Left lung (tissue), 4 donors: ENCODE measurements at regions not wholly inside any gene's neighbourhood (a gene's known extent, or its start where the extent isn't known, plus 50 kb on each side); places are given as distances from the start of the nearest gene placed in this dataset.
"Not testable (repeated sequence)": the region's sequence is repeated elsewhere in the genome, so short reads cannot be mapped to it uniquely, and the experiment has no call there.

ENCODE experiments used
- ATAC-seq: fragments of 200-7000 bp; cut with Tn5 transposase; one replicate; pipeline ENCODE4 v1.9.1; 2020; ENCODE audit warnings: moderate library complexity
- DNase-seq, 4 donors: peaks; one replicate each; pipeline ENCODE4 v3.0.0-alpha.2; 2013 to 2020
- H3K27ac ChIP-seq, 2 donors: fragments of 200-600 bp; sonication (generic) in 1 of 2; one replicate each; pipeline versions ENCODE4 v1.5.0 to v1.8.0; 2020 to 2021
- H3K27me3 ChIP-seq, 2 donors: fragments of 200-600 bp; sonication (generic) in 1 of 2; one replicate each; pipeline versions ENCODE4 v1.5.0 to v1.8.0; 2020 to 2021
- H3K36me3 ChIP-seq, 2 donors: fragments of 200-600 bp; sonication (generic) in 1 of 2; one replicate each; pipeline versions ENCODE4 v1.5.0 to v1.8.0; 2020 to 2021
- H3K4me1 ChIP-seq, 2 donors: fragments of 200-600 bp; one replicate each; pipeline ENCODE4 v1.8.0; 2021
- H3K4me3 ChIP-seq, 2 donors: fragments of 200-600 bp; sonication (generic) in 1 of 2; one replicate each; pipeline versions ENCODE4 v1.5.0 to v1.8.0; 2020 to 2021; ENCODE audit warnings: mild to moderate bottlenecking in 1 of 2
- H3K9me3 ChIP-seq, 2 donors: fragments of 200-600 bp; sonication (generic) in 1 of 2; one replicate each; pipeline versions ENCODE4 v1.5.0 to v1.8.0; 2020 to 2021
- CTCF ChIP-seq, 2 donors: fragments of 200-600 bp; sonication (generic) in 1 of 2; IDR thresholded peaks; one replicate each; pipeline versions ENCODE4 v1.5.0 to v1.8.0; 2021; ENCODE audit warnings: antibody characterized with exemption in 2 of 2
- intact Hi-C, 2 donors: fragments of 100-400 bp; cut with DNase I; formaldehyde crosslinking; loops; one replicate each; pipeline versions ENCODE4 v1.11.2 to v1.14.2; 2022
- donor health status: DM: no; HTN: yes; CAD: no.
- donor health status: DM: no; HTN: no; CAD: no.

- no peak for DNase-seq
- H3K9me3 ChIP-seq: peaks cover 0 to 4% of the 10 kb centered on the region in 2 donors
- H3K27ac ChIP-seq: no peak overlapping the region
- H3K4me3 ChIP-seq: no peak overlapping the region
- H3K4me1 ChIP-seq: no peaks in the 10 kb centered on the region
- H3K27me3 ChIP-seq: no peaks in the 10 kb centered on the region
- no peak for TF ChIP-seq CTCF (IDR thresholded peaks at IDR 0.05)
- ATAC-seq: no peak
- intact Hi-C loops: no loop called here
- no peaks in the 10 kb centered on the region for H3K36me3 ChIP-seq
Observed at GRCh38 chr16:66020046-66020445, 346.4 kb upstream of the CDH5 start.

GRCh38 chr16:66019502-66019901, 347.0 kb upstream of the CDH5 start:
- H3K4me3 ChIP-seq, H3K36me3 ChIP-seq, H3K27ac ChIP-seq, H3K4me1 ChIP-seq, H3K9me3 ChIP-seq, ATAC-seq, H3K27me3 ChIP-seq, intact Hi-C loops, DNase-seq: not testable (repeated sequence)

- Histone ChIP-seq H3K36me3 (no peaks in the 10 kb centered on the region), H3K27ac (no peak overlapping the region), H3K9me3 (no peaks in the 10 kb centered on the region), H3K27me3 (no peaks in the 10 kb centered on the region), H3K4me1 (no peaks in the 10 kb centered on the region), H3K4me3 (no peak overlapping the region)
- intact Hi-C loops: no loop called here
- ATAC-seq (no peak), DNase-seq (no peak)
- TF ChIP-seq CTCF (IDR thresholded peaks at IDR 0.05): no peak
Observed at GRCh38 chr16:66014221-66014620, 352.3 kb upstream of the CDH5 start.

- Histone ChIP-seq H3K4me1 (no peaks in the 10 kb centered on the region), H3K9me3 (no peaks in the 10 kb centered on the region), H3K27me3 (no peaks in the 10 kb centered on the region), H3K27ac (no peak overlapping the region), H3K36me3 (no peaks in the 10 kb centered on the region), H3K4me3 (no peak overlapping the region)
- TF ChIP-seq CTCF (IDR thresholded peaks at IDR 0.05): no peak
- DNase-seq: no peak
- intact Hi-C loops: no loop called here
- ATAC-seq: no peak
Observed at GRCh38 chr16:66013486-66013885, 353.0 kb upstream of the CDH5 start.

GRCh38 chr16:66008136-66008535, 358.4 kb upstream of the CDH5 start:
- Histone ChIP-seq H3K27me3 (no peaks in the 10 kb centered on the region), H3K27ac (peak overlapping the region in 1 of 2 donors; percentile 53), H3K4me3 (no peak overlapping the region), H3K4me1 (no peaks in the 10 kb centered on the region), H3K36me3 (no peaks in the 10 kb centered on the region), H3K9me3 (no peaks in the 10 kb centered on the region)
- DNase-seq (no peak), ATAC-seq (no peak)
- intact Hi-C loops: no loop called here
- TF ChIP-seq CTCF (IDR thresholded peaks at IDR 0.05): no peak

GRCh38 chr16:66007717-66008116, 358.8 kb upstream of the CDH5 start:
- H3K27ac ChIP-seq: peak overlapping the region in 1 of 2 donors; percentile 53
- no peaks in the 10 kb centered on the region for H3K4me1 ChIP-seq
- H3K36me3 ChIP-seq: no peaks in the 10 kb centered on the region
- H3K27me3 ChIP-seq: no peaks in the 10 kb centered on the region
- intact Hi-C loops: no loop called here
- H3K4me3 ChIP-seq: no peak overlapping the region
- TF ChIP-seq CTCF (IDR thresholded peaks at IDR 0.05): no peak
- ATAC-seq (peak; percentile 29), DNase-seq (no peak)
- H3K9me3 ChIP-seq: no peaks in the 10 kb centered on the region
